ENCODE measurements at regions not wholly inside any gene's neighbourhood (a gene's known extent, or its start where the extent isn't known, plus 50 kb on each side); places are given as distances from the start of the nearest gene placed in this dataset.

DNA sequence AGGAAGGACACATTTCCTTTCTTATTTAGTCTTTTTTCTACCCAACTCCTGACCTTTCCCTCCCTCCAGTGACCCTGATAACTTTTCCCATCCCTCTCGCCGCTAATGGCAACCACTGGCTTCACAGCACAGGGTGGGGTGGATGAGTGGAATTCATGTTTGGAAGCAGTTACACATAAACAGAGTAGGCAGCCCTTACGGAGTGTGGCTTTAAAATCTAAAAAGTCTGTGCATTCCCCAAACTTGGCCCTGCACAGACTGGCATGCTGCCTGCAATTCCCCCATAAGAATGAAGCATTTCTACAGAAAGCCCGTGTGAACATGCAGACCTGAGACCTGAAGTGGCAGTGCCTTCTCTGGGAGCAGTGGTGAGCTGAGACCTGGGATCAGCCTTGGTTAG, 196.7 kb upstream of the ADRA1D start:
- FAIRE-seq (no peak), DNase-seq (ENCODE audit: low read depth) (no peak)
- TF ChIP-seq, protein P1, sequence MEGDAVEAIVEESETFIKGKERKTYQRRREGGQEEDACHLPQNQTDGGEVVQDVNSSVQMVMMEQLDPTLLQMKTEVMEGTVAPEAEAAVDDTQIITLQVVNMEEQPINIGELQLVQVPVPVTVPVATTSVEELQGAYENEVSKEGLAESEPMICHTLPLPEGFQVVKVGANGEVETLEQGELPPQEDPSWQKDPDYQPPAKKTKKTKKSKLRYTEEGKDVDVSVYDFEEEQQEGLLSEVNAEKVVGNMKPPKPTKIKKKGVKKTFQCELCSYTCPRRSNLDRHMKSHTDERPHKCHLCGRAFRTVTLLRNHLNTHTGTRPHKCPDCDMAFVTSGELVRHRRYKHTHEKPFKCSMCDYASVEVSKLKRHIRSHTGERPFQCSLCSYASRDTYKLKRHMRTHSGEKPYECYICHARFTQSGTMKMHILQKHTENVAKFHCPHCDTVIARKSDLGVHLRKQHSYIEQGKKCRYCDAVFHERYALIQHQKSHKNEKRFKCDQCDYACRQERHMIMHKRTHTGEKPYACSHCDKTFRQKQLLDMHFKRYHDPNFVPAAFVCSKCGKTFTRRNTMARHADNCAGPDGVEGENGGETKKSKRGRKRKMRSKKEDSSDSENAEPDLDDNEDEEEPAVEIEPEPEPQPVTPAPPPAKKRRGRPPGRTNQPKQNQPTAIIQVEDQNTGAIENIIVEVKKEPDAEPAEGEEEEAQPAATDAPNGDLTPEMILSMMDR (IDR thresholded peaks at IDR 0.05; ENCODE audit: insufficient read depth, low read length, severe bottlenecking): no peak
- Histone ChIP-seq H3K4me3 (ENCODE audit: low read depth, low read length) (no peak overlapping the region), H3K27me3 (ENCODE audit: control insufficient read depth, insufficient read depth, low read length) (no peaks in the 10 kb centered on the region), H3K36me3 (ENCODE audit: control insufficient read depth, insufficient read depth, low read length) (no peaks in the 10 kb centered on the region)

DNA sequence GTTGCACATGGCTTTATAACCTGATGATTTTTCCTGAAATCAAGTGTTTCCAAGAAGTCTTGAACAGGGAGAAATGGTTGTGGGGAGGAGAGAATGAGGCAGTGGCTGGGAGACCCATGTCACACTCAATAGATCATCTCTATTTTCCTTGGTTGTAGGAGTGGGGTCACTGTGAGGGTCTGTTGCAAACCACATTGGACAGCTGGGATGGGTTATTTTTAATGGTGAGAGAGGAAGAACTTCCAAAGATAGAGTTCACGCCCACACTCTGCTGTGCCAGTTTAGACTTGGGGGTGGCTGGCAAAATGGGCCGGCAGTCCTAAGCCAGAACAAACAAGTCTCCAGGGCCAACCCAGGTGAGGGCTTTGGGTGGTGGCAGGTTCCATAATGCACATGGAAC, 196.2 kb upstream of the ADRA1D start:
- TF ChIP-seq, protein P1 (IDR thresholded peaks at IDR 0.05; ENCODE audit: insufficient read depth, low read length, severe bottlenecking): no peak
- FAIRE-seq: no peak

DNA sequence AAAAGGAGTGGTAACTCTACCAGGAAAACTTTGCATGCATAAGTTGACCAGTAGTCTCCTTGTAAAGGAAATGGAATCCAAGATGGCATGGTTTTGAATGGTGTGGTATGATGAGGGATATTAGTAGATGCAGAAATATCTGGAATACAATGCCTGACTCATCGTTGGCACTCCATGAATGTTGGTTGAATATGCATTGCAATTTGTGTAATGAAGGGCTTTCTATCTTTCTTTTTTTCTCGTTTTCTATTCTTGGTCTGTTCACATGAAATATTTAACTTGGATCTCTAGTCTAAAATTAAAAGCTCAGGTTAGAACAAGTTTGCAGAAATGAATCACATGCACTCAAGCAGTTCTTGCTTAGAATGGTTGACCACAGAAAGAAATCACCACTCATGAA, 195.3 kb upstream of the ADRA1D start:
- TF ChIP-seq, protein P1 (IDR thresholded peaks at IDR 0.05; ENCODE audit: insufficient read depth, low read length, severe bottlenecking): no peak
- DNase-seq (ENCODE audit: low read depth) (peak; percentile 93), FAIRE-seq (peak; percentile 90)
- Histone ChIP-seq H3K4me3 (ENCODE audit: low read depth, low read length) (no peak overlapping the region), H3K27me3 (ENCODE audit: control insufficient read depth, insufficient read depth, low read length) (no peaks in the 10 kb centered on the region), H3K36me3 (ENCODE audit: control insufficient read depth, insufficient read depth, low read length) (no peaks in the 10 kb centered on the region)

More for the DNA sequence above, 196.2 kb upstream of the ADRA1D start:
- H3K27me3 ChIP-seq (ENCODE audit: control insufficient read depth, insufficient read depth, low read length): no peaks in the 10 kb centered on the region
- no peaks in the 10 kb centered on the region for H3K36me3 ChIP-seq (ENCODE audit: control insufficient read depth, insufficient read depth, low read length)
- H3K4me3 ChIP-seq (ENCODE audit: low read depth, low read length): no peak overlapping the region
- no peak for DNase-seq (ENCODE audit: low read depth)

DNA sequence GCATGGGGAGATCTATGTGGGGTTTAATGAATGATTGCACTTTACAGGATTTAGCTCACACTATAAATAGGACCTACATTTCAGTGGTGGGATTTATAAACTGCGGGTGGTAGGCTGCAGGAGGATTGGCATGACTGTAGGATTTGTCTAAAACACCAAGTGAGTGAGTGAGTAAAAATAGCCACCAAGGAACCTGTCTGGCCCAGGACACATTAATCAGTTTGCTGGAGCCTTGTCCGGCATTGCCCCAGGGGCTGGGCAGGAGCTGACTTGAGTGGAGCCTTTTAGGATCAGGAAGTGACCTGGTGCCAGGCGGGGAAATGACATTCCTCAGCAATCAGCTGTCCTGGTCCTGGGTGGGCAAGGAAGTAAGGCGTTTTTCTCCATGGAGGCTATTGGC, 193.9 kb upstream of the ADRA1D start:
- peak; percentile 71 for DNase-seq (ENCODE audit: low read depth)
- no peak for FAIRE-seq
- Histone ChIP-seq H3K27me3 (ENCODE audit: control insufficient read depth, insufficient read depth, low read length) (no peaks in the 10 kb centered on the region), H3K4me3 (ENCODE audit: low read depth, low read length) (no peak overlapping the region), H3K36me3 (ENCODE audit: control insufficient read depth, insufficient read depth, low read length) (no peaks in the 10 kb centered on the region)
- TF ChIP-seq, protein P1 (IDR thresholded peaks at IDR 0.05; ENCODE audit: insufficient read depth, low read length, severe bottlenecking): no peak

DNA sequence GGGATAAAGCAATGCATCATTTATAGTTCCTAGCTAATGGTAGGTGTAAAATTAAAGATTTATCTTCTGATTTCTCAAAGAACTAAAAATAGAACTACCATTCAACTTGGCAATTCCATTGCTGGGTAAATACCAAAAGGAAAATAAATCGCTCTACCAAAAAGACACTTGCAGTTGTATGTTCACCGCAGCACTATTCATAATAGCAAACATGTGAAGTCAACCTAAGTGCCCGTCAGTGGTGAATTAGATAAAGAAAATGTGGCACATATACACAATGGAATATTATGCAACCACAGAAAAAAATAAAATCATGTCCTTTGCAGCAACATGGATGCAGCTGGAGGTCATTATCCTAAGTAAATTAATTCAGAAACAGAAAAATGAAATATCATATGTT, 192.8 kb upstream of the ADRA1D start:
- no peak overlapping the region for H3K4me3 ChIP-seq (ENCODE audit: low read depth, low read length)
- no peaks in the 10 kb centered on the region for H3K36me3 ChIP-seq (ENCODE audit: control insufficient read depth, insufficient read depth, low read length)
- TF ChIP-seq, protein P1 (IDR thresholded peaks at IDR 0.05; ENCODE audit: insufficient read depth, low read length, severe bottlenecking): no peak
- H3K27me3 ChIP-seq (ENCODE audit: control insufficient read depth, insufficient read depth, low read length): no peaks in the 10 kb centered on the region
- FAIRE-seq: no peak
- no peak for DNase-seq (ENCODE audit: low read depth)

DNA sequence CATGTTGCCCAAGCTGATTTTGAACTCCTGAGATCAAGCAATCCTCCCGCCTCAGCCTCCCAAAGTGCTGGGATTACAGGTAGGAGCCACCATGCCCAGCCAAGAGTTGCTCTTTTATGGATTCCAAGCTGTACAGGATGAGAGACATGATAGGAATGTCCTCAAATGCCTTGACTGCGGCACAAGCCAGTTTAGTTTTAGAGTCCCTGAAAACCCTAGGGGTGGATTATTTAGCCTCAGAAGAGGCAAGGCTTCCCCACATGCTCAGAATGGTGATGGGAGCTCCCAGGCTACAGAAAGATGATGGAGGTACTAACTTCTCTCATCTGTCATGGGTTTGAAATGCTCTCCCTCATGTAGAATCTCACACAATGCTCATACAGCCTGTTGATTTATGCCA, 192.1 kb upstream of the ADRA1D start:
- no peak overlapping the region for H3K4me3 ChIP-seq (ENCODE audit: low read depth, low read length)
- DNase-seq (ENCODE audit: low read depth) (no peak), FAIRE-seq (no peak)
- no peaks in the 10 kb centered on the region for H3K27me3 ChIP-seq (ENCODE audit: control insufficient read depth, insufficient read depth, low read length)
- TF ChIP-seq, protein P1 (IDR thresholded peaks at IDR 0.05; ENCODE audit: insufficient read depth, low read length, severe bottlenecking): no peak
- H3K36me3 ChIP-seq (ENCODE audit: control insufficient read depth, insufficient read depth, low read length): no peaks in the 10 kb centered on the region

All from bronchial epithelial cell (primary cell).